NCI-H526 (cell line): ENCODE measurements at regions not wholly inside any gene's neighbourhood (a gene's known extent, or its start where the extent isn't known, plus 50 kb on each side); places are given as distances from the start of the nearest gene placed in this dataset.

ENCODE experiments used
- DNase-seq, 2 experiments: peaks; one replicate each; lab custom pipeline; 2025; lab: John Stamatoyannopoulos, UW

DNA sequence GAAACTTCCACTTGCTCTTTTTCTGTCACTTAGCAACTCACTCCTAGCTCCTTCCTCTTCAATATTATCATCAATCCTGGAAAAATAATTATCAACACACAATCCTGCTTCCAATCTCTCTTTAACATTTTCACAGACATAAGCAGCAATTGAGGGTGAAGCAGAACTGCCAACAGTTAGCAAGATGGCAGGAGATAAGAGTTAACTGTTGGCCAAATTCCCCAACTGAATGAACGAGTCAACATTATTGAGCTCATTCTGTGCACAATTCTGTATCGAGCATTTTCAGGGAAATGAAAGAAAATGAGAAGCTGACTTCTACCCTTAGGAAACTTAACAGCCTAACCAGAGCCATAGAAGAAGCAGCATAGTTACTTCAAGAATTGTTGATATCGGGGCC lies 152.0 kb downstream of the KCNA5 start:
- DNase-seq, result no peak

GRCh38 chr12:5197131-5197530 lies 153.5 kb downstream of the KCNA5 start:
- DNase-seq, result no peak

- DNase-seq, result no peak
These were observed 154.0 kb downstream of the KCNA5 start for GRCh38 chr12:5197656-5198055.

- DNase-seq, result peak; percentile 17 to 72
These were observed 156.8 kb downstream of the KCNA5 start for GRCh38 chr12:5200278-5201087.

- peak in 1 of 2 experiments; percentile 2 for DNase-seq
These were observed 158.0 kb downstream of the KCNA5 start for GRCh38 chr12:5201554-5202218.

DNA sequence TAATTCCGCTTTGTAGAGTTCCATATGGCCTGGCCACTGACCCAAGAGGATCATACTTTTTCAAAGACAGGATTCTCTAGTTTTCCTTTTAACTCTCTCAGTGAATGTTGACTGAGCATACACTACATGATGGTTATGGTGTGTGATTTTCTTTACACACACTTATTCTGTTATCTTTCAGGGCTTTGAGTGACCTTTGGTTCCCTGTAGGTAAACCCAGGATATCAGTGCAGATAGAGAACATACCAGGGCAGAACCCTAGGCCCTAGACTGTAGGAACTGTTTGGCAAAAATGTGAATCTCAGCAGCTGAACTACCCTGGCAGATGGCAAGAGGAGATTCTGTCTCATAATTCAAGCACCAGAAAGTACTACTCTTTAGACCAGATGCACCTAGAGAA lies 159.6 kb downstream of the KCNA5 start:
- DNase-seq, result no peak

DNA sequence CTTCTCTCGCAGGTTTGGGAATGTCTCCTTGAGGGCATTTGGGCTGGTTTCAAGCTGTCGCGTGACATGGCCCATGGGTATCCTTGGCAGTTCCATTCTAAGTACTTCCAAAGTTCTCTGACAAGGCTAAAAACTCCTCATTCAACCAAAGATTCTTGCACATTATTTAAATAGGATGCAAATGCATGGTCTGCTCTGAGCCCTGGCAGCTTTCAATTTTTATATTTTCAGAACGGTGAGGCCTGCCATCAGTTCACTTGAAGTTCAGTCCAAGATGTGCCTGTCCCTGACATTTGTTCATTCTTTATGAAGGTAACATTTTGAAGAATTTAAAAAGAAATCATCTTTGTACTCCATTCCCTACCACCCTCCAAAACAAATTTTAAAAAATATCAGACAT lies 160.0 kb downstream of the KCNA5 start:
- DNase-seq, result no peak

DNA sequence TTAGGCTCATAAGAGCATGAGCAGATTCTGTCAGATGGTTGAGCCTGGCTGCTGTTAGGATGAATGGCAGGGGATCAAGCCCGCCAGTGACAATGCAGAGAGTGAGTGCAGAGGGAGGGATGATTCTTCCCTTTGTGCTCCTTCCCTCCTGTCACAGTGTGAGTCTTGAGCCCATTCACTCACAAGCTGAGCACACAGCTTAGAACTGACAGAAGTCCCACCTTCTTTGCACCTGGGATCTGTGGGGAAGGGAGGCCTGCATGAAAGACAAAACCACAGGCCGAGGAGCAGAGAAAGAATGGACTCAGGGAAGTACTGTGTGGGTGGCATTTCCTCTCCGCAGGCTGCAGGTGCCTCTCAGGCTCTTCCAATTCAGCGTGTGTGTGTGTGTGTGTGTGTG lies 160.6 kb downstream of the KCNA5 start:
- no peak for DNase-seq

DNA sequence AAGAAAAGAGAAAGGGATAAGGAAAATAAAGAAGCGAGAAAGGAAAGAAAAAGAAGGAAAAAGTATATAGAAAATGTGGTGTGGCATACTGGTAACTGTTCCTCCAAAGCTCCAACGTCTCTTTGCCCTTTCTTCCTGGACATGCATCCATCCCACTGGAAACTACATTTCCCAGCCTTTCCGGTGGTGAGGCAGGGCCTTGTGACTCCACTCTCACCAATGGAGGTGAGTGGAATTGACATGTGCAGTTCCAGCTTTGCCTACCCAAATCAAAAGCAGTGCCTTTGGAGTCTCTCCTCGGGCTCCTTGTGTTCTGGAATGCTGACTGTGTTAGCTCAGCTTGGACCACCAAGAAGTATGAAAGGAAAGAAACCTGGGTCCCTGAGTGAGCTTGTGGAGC lies 161.2 kb downstream of the KCNA5 start:
- DNase-seq, result no peak

DNA sequence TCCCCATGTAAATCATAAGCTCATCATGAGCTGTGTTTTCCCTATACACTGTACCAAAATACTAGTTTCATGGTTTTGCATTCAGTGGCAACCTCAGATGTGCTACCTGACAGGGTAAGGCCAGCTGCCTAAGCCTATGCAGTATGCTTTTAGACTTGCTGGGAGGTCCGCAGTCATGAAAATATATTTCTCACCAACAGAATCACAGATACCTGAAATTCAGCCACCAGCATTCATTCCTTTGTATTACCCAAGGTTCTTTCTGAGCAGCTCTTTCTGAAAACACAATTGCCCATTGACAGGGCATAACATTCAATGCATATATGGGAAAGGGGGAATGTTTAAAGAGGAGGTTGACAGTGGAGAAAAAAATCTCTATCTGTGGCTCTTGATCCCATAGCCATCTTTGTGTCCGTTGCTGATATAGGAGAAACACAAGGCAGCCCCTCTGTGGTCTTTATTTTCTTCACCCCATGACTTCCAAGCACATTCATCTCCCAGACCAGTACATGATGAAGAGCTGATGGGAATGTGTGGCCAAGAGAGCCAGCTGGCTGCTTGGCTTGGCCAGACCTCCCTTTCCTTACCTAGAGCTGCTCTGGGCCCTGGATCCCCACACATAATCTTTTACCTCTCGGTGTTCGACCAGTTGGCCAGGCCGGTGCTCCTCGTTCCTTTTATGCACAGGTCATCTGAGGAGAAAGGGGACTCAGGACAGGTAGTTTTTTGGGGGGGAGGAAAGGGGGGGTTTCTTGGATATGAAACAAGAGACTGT lies 162.9 kb downstream of the KCNA5 start:
- no peak for DNase-seq

- no peak for DNase-seq
These were observed 166.7 kb downstream of the KCNA5 start for GRCh38 chr12:5210179-5210922.

- no peak for DNase-seq
These were observed 167.2 kb downstream of the KCNA5 start for GRCh38 chr12:5210923-5211290.

DNA sequence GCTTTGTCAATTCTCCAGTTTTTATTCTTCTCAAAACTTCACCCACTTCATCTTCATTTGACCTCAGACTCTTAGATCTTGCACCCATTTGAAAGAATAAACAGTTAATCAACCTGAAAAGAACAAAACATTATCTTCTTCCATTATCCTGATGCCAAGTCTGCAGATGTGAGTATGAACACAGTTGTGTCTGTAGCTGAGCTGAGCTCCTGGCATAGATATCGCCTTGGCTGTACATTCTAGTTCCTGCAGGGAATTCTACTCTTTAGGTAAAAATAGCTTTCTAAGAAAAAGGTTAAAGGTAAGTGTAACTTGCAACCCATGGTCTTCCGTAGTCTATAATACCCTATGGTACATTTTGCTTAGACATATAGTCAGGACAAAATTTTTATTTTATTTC lies 169.7 kb downstream of the KCNA5 start:
- DNase-seq, result no peak

GRCh38 chr12:5213990-5214389 lies 170.3 kb downstream of the KCNA5 start:
- DNase-seq, result no peak

DNA sequence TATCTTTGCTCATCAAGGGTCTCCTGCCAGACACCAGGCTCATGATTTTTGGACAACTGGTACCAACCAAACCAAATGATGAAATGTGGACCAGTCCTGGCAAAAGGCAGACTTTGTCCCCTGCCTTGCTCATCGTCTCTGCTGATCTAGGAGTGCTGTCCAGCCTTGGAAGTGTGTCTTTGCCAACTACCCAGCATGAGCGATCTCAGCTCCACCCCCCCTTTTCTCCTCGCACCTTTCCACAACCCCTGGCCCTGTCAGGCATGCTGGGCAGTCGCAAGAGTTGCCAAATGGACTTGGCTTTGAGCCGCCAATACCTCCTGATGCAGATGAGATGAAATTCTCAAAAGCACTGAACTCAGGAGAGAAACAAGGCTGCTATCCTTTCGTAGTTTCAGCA lies 174.3 kb downstream of the KCNA5 start:
- no peak for DNase-seq

- DNase-seq, result no peak
These were observed 176.4 kb downstream of the KCNA5 start for GRCh38 chr12:5220099-5220498.

GRCh38 chr12:5220835-5221234 lies 177.2 kb downstream of the KCNA5 start:
- DNase-seq, result peak; percentile 22 to 58

- DNase-seq, result no peak
These were observed 178.4 kb downstream of the KCNA5 start for GRCh38 chr12:5222011-5222461.

DNA sequence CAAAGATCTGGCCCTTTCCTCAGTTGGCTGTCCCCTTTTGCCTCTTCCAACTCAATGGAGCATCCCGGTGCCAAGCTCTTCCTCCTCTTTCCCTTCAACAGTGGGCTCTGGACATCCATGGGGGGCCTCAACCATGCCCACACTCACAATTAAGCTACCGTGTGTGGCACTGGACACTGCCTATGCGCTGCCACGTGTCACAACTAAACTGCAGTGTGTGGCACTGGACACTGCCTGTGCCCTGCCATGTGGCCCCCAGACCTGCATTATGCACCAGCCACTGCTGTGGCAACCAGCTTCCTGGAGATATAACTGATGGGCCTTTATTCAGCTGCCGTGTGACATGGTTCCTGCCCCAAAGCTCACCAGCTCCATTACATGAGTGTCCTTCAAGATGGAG lies 179.1 kb downstream of the KCNA5 start:
- DNase-seq, result no peak

- DNase-seq, result no peak
These were observed 180.2 kb downstream of the KCNA5 start for GRCh38 chr12:5223881-5224280.

GRCh38 chr12:5226581-5226980 lies 182.9 kb downstream of the KCNA5 start:
- DNase-seq, result no peak

- DNase-seq, result no peak
These were observed 184.2 kb downstream of the KCNA5 start for GRCh38 chr12:5227708-5228373.
